B cell (primary cell): ENCODE measurements at regions not wholly inside any gene's neighbourhood (a gene's known extent, or its start where the extent isn't known, plus 50 kb on each side); places are given as distances from the start of the nearest gene placed in this dataset.

ENCODE experiments used
- ATAC-seq: fragments of 200-7000 bp; cut with Tn5 transposase; one replicate; pipeline ENCODE4 v1.10.0; 2021; ENCODE audit warnings: low read depth, mild to moderate bottlenecking, moderate number of reproducible peaks, moderate library complexity
- CTCF ChIA-PET: fragments of 350-600 bp; sonication (Branson Sonifier 250); formaldehyde crosslinking; loops from one replicate; lab custom pipeline; 2021; ENCODE audit warnings: antibody characterized with exemption, inconsistent platforms; lab: Charles Lee
- POLR2A ChIA-PET: fragments of 350-600 bp; sonication (Branson Sonifier 250); formaldehyde crosslinking; loops from one replicate; lab custom pipeline; 2021; ENCODE audit warnings: antibody characterized with exemption; lab: Charles Lee
- DNase-seq: peaks from one replicate; pipeline ENCODE4 v3.0.0; 2013
- H2AFZ ChIP-seq: 2 replicates; pipeline ENCODE4 v1.6.1; 2012; ENCODE audit warnings: mild to moderate bottlenecking, low read depth, low read length; ENCODE audit not compliant: insufficient read depth, poor library complexity, severe bottlenecking
- H3K27ac ChIP-seq, 2 donors: 1 replicate in 1 of 2; 2 replicates in 1 of 2; pipeline ENCODE4 v1.5.1; 2012 to 2013; ENCODE audit warnings: low read length in 2 of 2, mild to moderate bottlenecking in 2 of 2, moderate library complexity in 1 of 2
- H3K27me3 ChIP-seq, 4 experiments: fragments of 200-600 bp in 1 of 4; sonication (generic) in 1 of 4; replicated peaks in 1 of 4; 1 replicate in 2 of 4; 2 replicates in 2 of 4; pipeline versions ENCODE4 v1.6.1 to v1.7.0; 2013 to 2016; ENCODE audit warnings: low read length in 3 of 4, mild to moderate bottlenecking in 2 of 4, mixed read lengths in 1 of 4, moderate library complexity in 1 of 4; ENCODE audit not compliant: insufficient read depth in 4 of 4, control insufficient read depth in 3 of 4; ENCODE audit errors: control extremely low read depth in 1 of 4
- H3K36me3 ChIP-seq, 2 experiments: replicated peaks in 1 of 2; 1 replicate in 1 of 2; 2 replicates in 1 of 2; pipeline versions ENCODE4 v1.6.1 to v1.7.1; 2013; ENCODE audit warnings: low read length in 1 of 2; ENCODE audit not compliant: insufficient read depth in 2 of 2, control insufficient read depth in 1 of 2; ENCODE audit errors: control extremely low read depth in 1 of 2, extremely low read depth in 1 of 2
- H3K4me1 ChIP-seq, 2 donors: fragments of 200-600 bp in 1 of 2; sonication (generic) in 1 of 2; 1 replicate in 1 of 2; 2 replicates in 1 of 2; pipeline versions ENCODE4 v1.5.1 to v1.6.1; 2013 to 2017; ENCODE audit warnings: low read length in 2 of 2; ENCODE audit not compliant: control insufficient read depth in 2 of 2, insufficient read depth in 2 of 2
- H3K4me2 ChIP-seq: replicated peaks from 2 replicates; pipeline ENCODE3; 2012; ENCODE audit warnings: mild to moderate bottlenecking, low read depth, low read length; ENCODE audit not compliant: poor library complexity, severe bottlenecking
- H3K4me3 ChIP-seq, 5 experiments: fragments of 200-600 bp in 1 of 5; sonication (generic) in 1 of 5; 1 replicate in 3 of 5; 2 replicates in 2 of 5; pipeline versions ENCODE4 v1.5.1 to v1.7.0; 2011 to 2016; ENCODE audit warnings: low read length in 4 of 5, mild to moderate bottlenecking in 4 of 5, low read depth in 2 of 5, control low read depth in 1 of 5, moderate library complexity in 1 of 5; ENCODE audit not compliant: insufficient read depth in 1 of 5; ENCODE audit errors: control extremely low read depth in 1 of 5, extremely low read depth in 1 of 5
- H3K79me2 ChIP-seq: fragments of 200-600 bp; sonication (generic); one replicate; pipeline ENCODE4 v1.6.0; 2016; ENCODE audit warnings: low read length; ENCODE audit not compliant: control insufficient read depth, insufficient read depth
- H3K9ac ChIP-seq: fragments of 200-600 bp; sonication (generic); 2 replicates; pipeline ENCODE4 v1.6.1; 2017; ENCODE audit warnings: mild to moderate bottlenecking, low read length, moderate library complexity
- H3K9me3 ChIP-seq, 3 donors: one replicate each; pipeline versions ENCODE4 v1.6.1 to v1.7.1; 2013; ENCODE audit warnings: low read length in 2 of 3; ENCODE audit not compliant: control insufficient read depth in 2 of 3, insufficient read depth in 1 of 3; ENCODE audit errors: control extremely low read depth in 1 of 3
- H4K20me1 ChIP-seq: 2 replicates; pipeline ENCODE4 v1.6.0; 2012; ENCODE audit warnings: mild to moderate bottlenecking, low read length; ENCODE audit not compliant: insufficient read depth, control insufficient read depth, poor library complexity, severe bottlenecking
- H3K27ac Mint-ChIP-seq: one replicate; pipeline ENCODE4 v1.8.0; 2021; ENCODE audit warnings: mixed read lengths
- H3K27me3 Mint-ChIP-seq: one replicate; pipeline ENCODE4 v1.8.0; 2021; ENCODE audit warnings: mixed read lengths
- H3K4me1 Mint-ChIP-seq: one replicate; pipeline ENCODE4 v1.8.0; 2021; ENCODE audit warnings: mixed read lengths
- H3K4me3 Mint-ChIP-seq: one replicate; pipeline ENCODE4 v1.8.0; 2021; ENCODE audit warnings: mixed read lengths
- H3K9me3 Mint-ChIP-seq: one replicate; pipeline ENCODE4 v1.8.0; 2022; ENCODE audit warnings: mixed read lengths; ENCODE audit not compliant: insufficient read depth
- CTCF ChIP-seq: fragments of 200-600 bp; IDR thresholded peaks from one replicate; pipeline ENCODE4 v1.8.0; 2022; ENCODE audit warnings: antibody characterized with exemption, mild to moderate bottlenecking
- EZH2 ChIP-seq: IDR thresholded peaks from 2 replicates; pipeline ENCODE4 v1.6.1; 2012; ENCODE audit warnings: borderline replicate concordance, low read depth, mild to moderate bottlenecking, moderate library complexity, low read length; ENCODE audit not compliant: insufficient read depth, poor library complexity, severe bottlenecking
- WGBS: methylation state at CpG from one replicate; pipeline ENCODE4 v1.1.5; 2013; ENCODE audit warnings: missing lambda C conversion rate; ENCODE audit not compliant: insufficient coverage; 5-methylcytosine and 5-hydroxymethylcytosine counted together
- intact Hi-C: fragments of 100-400 bp; cut with micrococcal nuclease; formaldehyde crosslinking; loops from one replicate; pipeline ENCODE4 v1.10.0; 2022

GRCh38 chr10:44028384-44029137, 356.3 kb downstream of the CXCL12 start:
- ATAC-seq (no peak), DNase-seq (no peak)
- CTCF ChIA-PET: no interaction called here
- no peak overlapping the region for H3K4me2 ChIP-seq
- no peak overlapping the region for H3K27ac Mint-ChIP-seq
- no peaks in the 10 kb centered on the region for H3K79me2 ChIP-seq
- POLR2A ChIA-PET: no interaction called here
- H3K36me3 ChIP-seq: no peaks in the 10 kb centered on the region
- no peaks in the 10 kb centered on the region for H3K27me3 ChIP-seq
- H3K27ac ChIP-seq: no peak overlapping the region
- no peaks in the 10 kb centered on the region for H3K4me1 ChIP-seq
- no peaks in the 10 kb centered on the region for H4K20me1 ChIP-seq
- intact Hi-C loops: no loop called here
- H3K9ac ChIP-seq: no peak overlapping the region
- 98% methylated on average over 8 of the region's 11 CpGs for WGBS
- no peak overlapping the region for H3K4me3 ChIP-seq
- no peaks in the 10 kb centered on the region for H3K4me1 Mint-ChIP-seq
- TF ChIP-seq EZH2: no peak
- TF ChIP-seq CTCF: no peak
- no peaks in the 10 kb centered on the region for H3K9me3 Mint-ChIP-seq
- no peak overlapping the region for H2AFZ ChIP-seq
- H3K4me3 Mint-ChIP-seq: no peak overlapping the region
- no peaks in the 10 kb centered on the region for H3K9me3 ChIP-seq
- peaks cover 3% of the 10 kb centered on the region for H3K27me3 Mint-ChIP-seq

- Mint-ChIP-seq H3K27me3 (peaks cover 3% of the 10 kb centered on the region), H3K9me3 (no peaks in the 10 kb centered on the region), H3K27ac (no peak overlapping the region), H3K4me3 (no peak overlapping the region), H3K4me1 (no peaks in the 10 kb centered on the region)
- Histone ChIP-seq H3K27me3 (no peaks in the 10 kb centered on the region), H3K27ac (no peak overlapping the region), H2AFZ (no peak overlapping the region), H3K79me2 (no peaks in the 10 kb centered on the region), H3K4me2 (no peak overlapping the region), H3K36me3 (no peaks in the 10 kb centered on the region), H4K20me1 (no peaks in the 10 kb centered on the region), H3K4me3 (no peak overlapping the region), H3K4me1 (no peaks in the 10 kb centered on the region), H3K9me3 (peaks cover 0 to 3% (median 0%) of the 10 kb centered on the region in 3 donors), H3K9ac (no peak overlapping the region)
- DNase-seq: no peak
- no peak for TF ChIP-seq CTCF
- no peak for TF ChIP-seq EZH2
- POLR2A ChIA-PET: no interaction called here
- CTCF ChIA-PET: no interaction called here
- ATAC-seq: no peak
- WGBS: 86% methylated on average over 2 of the region's 6 CpGs
- intact Hi-C loops: no loop called here
Measured at GRCh38 chr10:44024356-44025116, 360.4 kb downstream of the CXCL12 start.
